ENCODE measurements at regions not wholly inside any gene's neighbourhood (a gene's known extent, or its start where the extent isn't known, plus 50 kb on each side); places are given as distances from the start of the nearest gene placed in this dataset.
"Not testable (repeated sequence)": the region's sequence is repeated elsewhere in the genome, so short reads cannot be mapped to it uniquely, and the experiment has no call there.

DNA sequence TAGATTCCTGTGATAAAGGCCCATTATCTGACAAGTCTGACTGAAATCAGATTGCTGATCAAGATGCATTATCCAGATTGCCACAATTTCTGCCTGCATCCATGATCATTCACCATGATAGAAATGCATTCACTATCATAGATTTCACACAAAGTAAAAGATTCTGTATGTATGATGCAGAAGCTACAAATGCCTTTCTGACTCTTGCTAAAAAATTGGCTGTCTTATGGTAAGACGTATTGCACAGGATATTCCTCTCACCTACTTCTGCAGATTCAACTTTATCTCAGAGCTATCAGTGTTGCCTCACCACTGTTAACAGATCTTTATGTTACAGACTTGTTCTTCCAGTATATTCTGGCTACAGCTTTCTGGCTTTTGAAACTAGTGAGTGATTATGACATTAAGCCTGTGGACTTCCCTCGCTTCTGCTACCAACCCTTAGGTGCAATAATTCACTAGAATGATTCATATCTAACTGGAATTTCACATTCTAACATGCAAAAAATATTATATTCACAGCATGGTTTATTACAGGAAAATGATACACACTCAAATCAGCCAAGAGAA lies 955.3 kb downstream of the EPHA3 start:
- Histone ChIP-seq H3K27ac (no peak overlapping the region), H3K27me3 (no peaks in the 10 kb centered on the region), H3K4me3 (ENCODE audit: low read depth in 1 of 2, low read length in 1 of 2) (no peak overlapping the region), H3K36me3 (no peaks in the 10 kb centered on the region), H3K4me1 (ENCODE audit: control insufficient read depth in 1 of 2, insufficient read depth in 1 of 2, low read depth in 1 of 2, low read length in 1 of 2) (no peaks in the 10 kb centered on the region), H3K9me3 (no peaks in the 10 kb centered on the region)
- TF ChIP-seq, protein P1, sequence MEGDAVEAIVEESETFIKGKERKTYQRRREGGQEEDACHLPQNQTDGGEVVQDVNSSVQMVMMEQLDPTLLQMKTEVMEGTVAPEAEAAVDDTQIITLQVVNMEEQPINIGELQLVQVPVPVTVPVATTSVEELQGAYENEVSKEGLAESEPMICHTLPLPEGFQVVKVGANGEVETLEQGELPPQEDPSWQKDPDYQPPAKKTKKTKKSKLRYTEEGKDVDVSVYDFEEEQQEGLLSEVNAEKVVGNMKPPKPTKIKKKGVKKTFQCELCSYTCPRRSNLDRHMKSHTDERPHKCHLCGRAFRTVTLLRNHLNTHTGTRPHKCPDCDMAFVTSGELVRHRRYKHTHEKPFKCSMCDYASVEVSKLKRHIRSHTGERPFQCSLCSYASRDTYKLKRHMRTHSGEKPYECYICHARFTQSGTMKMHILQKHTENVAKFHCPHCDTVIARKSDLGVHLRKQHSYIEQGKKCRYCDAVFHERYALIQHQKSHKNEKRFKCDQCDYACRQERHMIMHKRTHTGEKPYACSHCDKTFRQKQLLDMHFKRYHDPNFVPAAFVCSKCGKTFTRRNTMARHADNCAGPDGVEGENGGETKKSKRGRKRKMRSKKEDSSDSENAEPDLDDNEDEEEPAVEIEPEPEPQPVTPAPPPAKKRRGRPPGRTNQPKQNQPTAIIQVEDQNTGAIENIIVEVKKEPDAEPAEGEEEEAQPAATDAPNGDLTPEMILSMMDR (IDR thresholded peaks at IDR 0.05), result no peak

DNA sequence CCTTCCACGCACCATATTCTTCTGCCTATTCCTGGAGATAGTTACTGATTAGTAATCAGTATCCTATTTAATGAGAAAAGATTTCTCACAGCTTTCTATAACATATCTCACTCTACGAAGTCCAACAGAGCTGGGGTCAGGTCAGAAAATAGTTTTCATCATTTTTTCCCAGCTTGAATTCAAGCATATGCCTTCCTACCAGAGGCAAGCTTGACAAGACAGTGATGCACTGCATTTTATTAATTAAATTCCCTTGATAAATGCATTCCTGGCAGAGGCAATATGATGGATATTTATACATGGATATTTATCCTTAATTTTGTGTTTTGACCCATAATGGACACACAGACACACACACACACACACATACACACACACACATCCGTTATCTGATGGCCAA lies 961.4 kb downstream of the EPHA3 start:
- Histone ChIP-seq H3K27me3 (no peaks in the 10 kb centered on the region), H3K36me3 (no peaks in the 10 kb centered on the region), H3K27ac (no peak overlapping the region), H3K4me1 (ENCODE audit: control insufficient read depth in 1 of 2, insufficient read depth in 1 of 2, low read depth in 1 of 2, low read length in 1 of 2) (no peaks in the 10 kb centered on the region), H3K9me3 (no peaks in the 10 kb centered on the region), H3K4me3 (ENCODE audit: low read depth in 1 of 2, low read length in 1 of 2) (no peak overlapping the region)
- TF ChIP-seq, protein P1 (IDR thresholded peaks at IDR 0.05), result no peak

DNA sequence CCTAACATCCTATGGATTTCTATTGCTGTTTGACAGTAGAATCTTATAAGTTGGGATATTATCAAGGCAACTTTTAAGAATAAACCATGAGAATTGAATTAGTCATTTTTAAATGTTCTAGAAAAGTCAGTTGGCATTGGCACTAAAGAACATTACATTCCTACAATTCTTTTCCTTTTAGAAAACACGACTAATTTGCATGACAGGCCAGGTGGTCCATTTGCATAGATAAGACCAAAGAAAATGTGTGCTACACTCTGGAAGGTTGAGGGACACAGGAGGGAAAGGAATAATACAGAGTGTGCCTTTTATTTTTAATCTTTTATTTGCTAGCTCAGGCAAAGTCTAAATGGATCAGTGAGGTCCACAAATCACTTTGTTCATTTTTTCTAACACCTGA lies 962.3 kb downstream of the EPHA3 start:
- Histone ChIP-seq H3K4me1 (ENCODE audit: control insufficient read depth in 1 of 2, insufficient read depth in 1 of 2, low read depth in 1 of 2, low read length in 1 of 2) (no peaks in the 10 kb centered on the region), H3K27me3 (no peaks in the 10 kb centered on the region), H3K4me3 (ENCODE audit: low read depth in 1 of 2, low read length in 1 of 2) (no peak overlapping the region), H3K27ac (no peak overlapping the region), H3K9me3 (no peaks in the 10 kb centered on the region), H3K36me3 (no peaks in the 10 kb centered on the region)
- TF ChIP-seq, protein P1 (IDR thresholded peaks at IDR 0.05), result no peak

DNA sequence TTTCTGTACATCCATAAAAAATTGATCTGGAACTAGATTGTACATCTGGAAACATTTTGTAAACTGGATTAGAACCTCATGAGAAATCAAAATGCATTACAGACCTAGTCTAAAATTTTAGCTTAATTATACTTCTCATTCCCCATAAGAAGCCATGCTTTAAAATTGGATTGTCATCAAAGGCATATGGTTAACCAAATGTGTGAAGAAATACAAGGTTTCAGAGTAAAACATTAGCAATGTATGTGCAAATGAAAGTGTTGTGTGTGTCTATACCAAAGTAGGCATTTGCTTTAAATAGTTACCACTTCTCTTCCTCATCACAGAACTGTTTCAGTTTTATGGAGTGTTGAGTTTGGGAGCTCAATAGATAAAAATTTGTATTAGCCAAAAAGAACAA lies 968.7 kb downstream of the EPHA3 start:
- Histone ChIP-seq H3K4me1 (ENCODE audit: control insufficient read depth in 1 of 2, insufficient read depth in 1 of 2, low read depth in 1 of 2, low read length in 1 of 2) (no peaks in the 10 kb centered on the region), H3K27me3 (no peaks in the 10 kb centered on the region), H3K4me3 (ENCODE audit: low read depth in 1 of 2, low read length in 1 of 2) (no peak overlapping the region), H3K9me3 (no peaks in the 10 kb centered on the region), H3K27ac (no peak overlapping the region), H3K36me3 (no peaks in the 10 kb centered on the region)
- TF ChIP-seq, protein P1 (IDR thresholded peaks at IDR 0.05), result no peak

DNA sequence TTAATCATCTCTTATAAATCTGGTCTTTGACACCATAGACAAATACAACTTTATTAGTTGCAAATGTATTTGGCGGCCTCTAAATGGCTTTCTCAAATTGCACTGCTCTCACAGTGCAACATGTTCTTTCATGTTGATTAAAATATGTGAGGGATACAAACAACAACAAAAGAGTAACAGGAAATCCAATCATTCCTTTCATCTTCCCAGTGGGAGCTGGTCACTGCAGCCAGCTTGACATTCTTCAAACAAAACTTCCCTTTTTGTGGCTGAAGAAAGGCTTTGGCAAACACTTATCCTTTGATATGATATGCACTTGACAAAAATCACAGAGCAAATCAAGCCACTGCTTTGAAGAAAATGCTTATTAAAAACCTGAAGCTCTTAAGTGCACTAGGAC lies 973.6 kb downstream of the EPHA3 start:
- TF ChIP-seq, protein P1 (IDR thresholded peaks at IDR 0.05), result no peak
- Histone ChIP-seq H3K27me3 (no peaks in the 10 kb centered on the region), H3K36me3 (no peaks in the 10 kb centered on the region)

DNA sequence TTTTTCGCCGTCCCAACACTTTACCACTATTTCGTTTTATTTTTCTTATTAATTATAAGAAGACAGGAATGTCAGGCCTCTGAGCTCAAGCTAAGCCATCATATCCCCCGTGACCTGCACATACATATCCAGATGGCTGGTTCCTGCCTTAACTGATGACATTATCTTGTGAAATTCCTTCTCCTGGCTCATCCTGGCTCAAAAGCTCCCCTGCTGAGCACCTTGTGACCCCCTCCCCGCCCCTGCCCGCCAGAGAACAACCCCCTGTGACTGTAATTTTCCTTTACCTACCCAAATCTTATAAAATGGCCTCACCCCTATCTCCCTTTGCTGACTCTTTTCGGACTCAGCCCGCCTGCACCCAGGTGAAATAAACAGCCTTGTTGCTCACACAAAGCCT lies 978.9 kb downstream of the EPHA3 start:
- not testable (repeated sequence) for H3K27me3 ChIP-seq; H3K4me3 ChIP-seq (ENCODE audit: low read depth in 1 of 2, low read length in 1 of 2); H3K4me1 ChIP-seq (ENCODE audit: control insufficient read depth in 1 of 2, insufficient read depth in 1 of 2, low read depth in 1 of 2, low read length in 1 of 2); H3K27ac ChIP-seq; H3K36me3 ChIP-seq; H3K9me3 ChIP-seq

More for the DNA sequence above, 973.6 kb downstream of the EPHA3 start:
- Histone ChIP-seq H3K9me3 (no peaks in the 10 kb centered on the region), H3K4me1 (ENCODE audit: control insufficient read depth in 1 of 2, insufficient read depth in 1 of 2, low read depth in 1 of 2, low read length in 1 of 2) (no peaks in the 10 kb centered on the region), H3K4me3 (ENCODE audit: low read depth in 1 of 2, low read length in 1 of 2) (no peak overlapping the region), H3K27ac (no peak overlapping the region)
